GM19099 (cell line): ENCODE measurements at regions not wholly inside any gene's neighbourhood (a gene's known extent, or its start where the extent isn't known, plus 50 kb on each side); places are given as distances from the start of the nearest gene placed in this dataset.

Experiments
- POLR2A ChIP-seq: IDR thresholded peaks from 3 replicates; pipeline ENCODE4 v1.6.1; 2011; ENCODE audit warnings: low read depth; ENCODE audit not compliant: insufficient read length; ENCODE audit errors: extremely low read depth

GRCh38 chr1:8133657-8134430 lies 107.7 kb upstream of the ERRFI1 start:
- TF ChIP-seq POLR2A = no peak

DNA sequence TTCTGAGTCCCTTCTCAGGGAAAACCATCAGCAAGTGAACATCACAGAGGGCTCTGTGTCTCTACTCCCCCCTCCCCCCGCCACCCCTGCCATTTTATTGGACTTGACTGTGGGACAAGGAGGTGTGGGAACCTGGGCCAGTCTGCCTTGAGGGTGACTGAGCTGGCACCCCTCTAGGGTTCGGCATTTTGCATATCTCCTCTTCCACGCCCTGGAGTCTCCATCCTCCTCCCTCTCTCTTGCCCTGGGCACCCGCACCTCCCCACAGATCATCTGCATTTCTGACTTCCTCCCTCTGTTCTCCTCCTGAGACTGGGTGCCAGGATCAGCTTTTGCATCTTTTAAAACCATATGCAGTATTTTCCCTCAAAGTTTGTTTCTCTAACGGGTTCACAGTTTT lies 107.1 kb upstream of the ERRFI1 start:
- no peak for TF ChIP-seq POLR2A

- no peak for TF ChIP-seq POLR2A
Observed at GRCh38 chr1:8127171-8127641, 101.1 kb upstream of the ERRFI1 start.

- no peak for TF ChIP-seq POLR2A
Observed at GRCh38 chr1:8122477-8123407, 96.6 kb upstream of the ERRFI1 start.

DNA sequence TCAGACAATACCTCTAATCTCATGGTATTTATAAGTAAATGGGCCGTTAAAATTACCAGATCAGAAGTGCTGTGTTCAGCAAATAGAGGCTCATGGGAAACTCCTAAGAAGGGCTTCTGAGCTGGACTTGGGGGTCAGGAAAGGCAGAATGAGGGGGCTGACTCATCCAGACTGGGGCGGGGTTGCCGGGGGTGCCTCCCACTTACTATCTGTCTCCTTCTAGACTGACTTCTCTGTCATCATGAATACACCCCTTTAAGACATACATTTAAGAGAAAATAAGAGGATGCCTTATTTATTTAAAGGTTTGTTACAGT lies 96.0 kb upstream of the ERRFI1 start:
- TF ChIP-seq POLR2A = no peak

- no peak for TF ChIP-seq POLR2A
Observed at GRCh38 chr1:8121261-8122159, 95.4 kb upstream of the ERRFI1 start.

- TF ChIP-seq POLR2A = no peak
Observed at GRCh38 chr1:8120693-8121260, 94.7 kb upstream of the ERRFI1 start.

GRCh38 chr1:8118031-8118451 lies 91.9 kb upstream of the ERRFI1 start:
- TF ChIP-seq POLR2A = no peak

DNA sequence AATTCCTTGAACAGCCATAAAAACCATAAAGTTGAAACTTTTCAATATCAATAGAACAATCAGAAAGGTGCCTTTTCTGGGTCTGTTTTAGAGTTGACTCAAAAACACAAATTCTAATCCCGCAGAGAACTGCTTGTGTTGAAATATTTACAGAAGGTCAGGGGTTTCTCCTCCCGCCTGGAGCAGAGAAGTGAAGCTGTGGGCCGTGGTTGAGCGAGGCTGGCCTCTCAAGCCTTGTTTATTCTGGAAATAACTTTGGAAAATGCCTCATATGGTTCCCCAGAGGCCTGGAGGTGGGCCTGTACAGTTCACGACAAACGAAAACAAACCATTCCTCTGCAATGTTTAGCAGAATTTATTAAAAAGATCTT lies 90.8 kb upstream of the ERRFI1 start:
- TF ChIP-seq POLR2A = no peak

GRCh38 chr1:8115769-8116167 lies 89.7 kb upstream of the ERRFI1 start:
- TF ChIP-seq POLR2A = no peak

GRCh38 chr1:8115031-8115768 lies 89.1 kb upstream of the ERRFI1 start:
- no peak for TF ChIP-seq POLR2A

- TF ChIP-seq POLR2A = no peak
Observed at GRCh38 chr1:8113262-8114220, 87.4 kb upstream of the ERRFI1 start.
